GM21825 (cell line): ENCODE measurements at regions not wholly inside any gene's neighbourhood (a gene's known extent, or its start where the extent isn't known, plus 50 kb on each side); places are given as distances from the start of the nearest gene placed in this dataset.

Source experiments
- ATAC-seq: cut with Tn5 transposase; IDR thresholded peaks from one replicate; pipeline ENCODE4 v1.9.1; 2021; ENCODE audit warnings: mild to moderate bottlenecking, moderate library complexity; ENCODE audit not compliant: unreplicated experiment

DNA sequence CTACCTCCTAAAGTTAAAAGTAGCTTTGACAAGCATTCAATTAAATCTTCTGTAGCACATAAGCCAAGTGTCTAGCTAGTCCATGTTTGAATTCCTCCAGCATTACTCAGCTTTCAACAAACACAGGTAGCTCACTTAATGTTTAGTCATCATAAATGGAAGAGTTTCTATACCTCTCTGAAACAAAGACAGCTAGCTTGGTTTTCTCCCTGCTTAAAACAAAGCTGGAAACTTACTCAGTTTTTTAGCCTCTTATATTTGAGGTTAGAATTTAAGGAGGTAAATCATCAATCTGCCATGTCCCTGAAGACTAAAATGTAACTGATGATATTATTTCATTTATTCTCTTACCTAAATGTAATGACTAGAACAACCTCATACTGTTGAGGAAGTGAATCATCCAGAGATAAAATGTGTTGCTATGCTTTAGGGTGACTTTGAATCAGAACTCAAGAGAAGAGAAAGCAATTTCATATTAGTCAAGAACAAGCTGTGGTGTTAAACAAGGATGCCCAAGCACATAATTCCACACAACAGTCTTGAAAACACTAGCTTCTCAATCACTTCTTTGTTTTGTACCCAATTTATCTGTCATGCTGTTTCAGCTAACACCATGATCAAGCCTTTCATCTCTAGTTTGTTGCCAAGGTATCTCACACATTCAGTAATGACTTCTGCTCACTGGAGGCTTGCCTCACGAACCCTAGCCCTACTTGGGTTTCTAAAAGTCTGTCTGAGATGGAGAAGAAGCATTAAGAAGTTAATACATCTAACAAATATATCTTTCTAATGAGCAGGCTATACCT is 251.9 kb downstream of the EPM2A start:
- ATAC-seq = no peak

DNA sequence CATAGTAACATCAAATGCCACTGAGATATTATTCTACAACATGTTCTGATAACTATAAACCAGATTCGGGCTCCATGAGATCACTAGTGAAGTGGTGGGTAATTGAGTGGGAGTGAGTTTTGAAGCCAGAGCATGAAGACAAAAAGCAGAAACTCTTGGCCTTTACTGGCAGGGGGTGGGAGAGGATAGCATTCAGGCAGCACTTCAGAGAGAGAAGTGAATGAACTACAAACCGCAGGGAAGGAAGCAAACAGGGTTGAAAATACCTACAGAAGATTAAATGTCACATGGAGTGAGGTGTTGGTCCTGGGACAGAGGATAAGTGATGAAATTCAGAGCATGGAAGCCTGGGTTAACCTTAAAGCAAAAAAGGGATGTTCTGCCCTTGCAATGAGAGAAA is 250.0 kb downstream of the EPM2A start:
- ATAC-seq = no peak

- no peak for ATAC-seq
Measured at GRCh38 chr6:145486306-145486705, 249.0 kb downstream of the EPM2A start.

DNA sequence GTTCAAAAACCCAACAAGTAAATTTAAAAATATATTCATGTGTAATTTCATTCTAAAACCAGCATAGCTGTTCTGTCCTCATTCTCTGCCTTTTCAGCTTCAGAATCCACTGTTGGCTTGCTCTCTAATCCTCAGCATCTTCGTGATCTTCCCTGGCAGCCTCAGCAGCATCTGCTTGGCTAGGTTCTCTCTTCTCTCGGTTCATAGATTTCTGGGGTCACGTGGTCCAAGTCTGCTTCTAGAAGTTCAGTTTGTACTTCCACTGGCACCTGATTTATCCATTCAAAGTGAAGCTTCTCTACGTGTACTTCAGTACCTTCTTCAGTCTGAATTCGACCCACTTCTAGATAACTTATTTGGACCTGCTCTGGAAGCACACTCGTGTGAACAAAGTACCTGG is 245.7 kb downstream of the EPM2A start:
- ATAC-seq = no peak

DNA sequence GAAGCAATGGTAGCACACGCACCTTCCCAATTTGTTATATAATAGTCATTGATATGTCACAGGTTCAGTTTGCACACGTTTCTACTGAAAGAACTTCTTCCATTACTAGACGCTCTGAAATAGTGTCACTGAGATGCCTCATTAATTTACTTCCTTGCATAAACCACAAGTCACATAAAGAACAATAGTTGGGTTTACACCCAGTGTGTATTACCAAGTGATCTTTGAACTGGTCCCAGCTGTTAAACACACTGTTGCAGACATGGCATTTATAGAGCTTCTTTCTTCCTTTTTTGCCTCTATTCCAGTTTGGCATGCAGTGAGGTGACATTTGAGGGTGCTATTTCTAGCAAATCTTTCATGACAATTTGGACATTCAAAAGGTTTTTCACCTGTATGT is 245.3 kb downstream of the EPM2A start:
- ATAC-seq = no peak

DNA sequence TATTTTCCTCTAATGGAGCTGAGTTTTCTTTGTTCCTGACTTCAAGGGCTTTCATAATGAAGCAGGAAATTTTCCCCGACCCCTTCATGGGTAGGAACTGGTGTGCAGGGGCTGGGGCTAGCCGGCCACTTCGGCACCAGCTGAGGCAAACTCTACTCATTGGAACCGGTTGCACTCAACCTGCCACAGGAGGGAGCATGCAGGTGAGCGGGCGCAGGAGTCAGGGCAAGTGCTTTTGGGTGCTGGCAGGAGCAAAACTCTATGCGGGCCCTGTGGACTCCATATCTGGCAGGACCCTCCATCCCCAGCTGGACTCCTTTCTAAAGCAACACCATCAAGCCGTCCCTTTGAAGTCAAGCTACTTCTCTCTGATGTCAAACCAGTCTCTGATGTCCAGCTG is 244.2 kb downstream of the EPM2A start:
- no peak for ATAC-seq

DNA sequence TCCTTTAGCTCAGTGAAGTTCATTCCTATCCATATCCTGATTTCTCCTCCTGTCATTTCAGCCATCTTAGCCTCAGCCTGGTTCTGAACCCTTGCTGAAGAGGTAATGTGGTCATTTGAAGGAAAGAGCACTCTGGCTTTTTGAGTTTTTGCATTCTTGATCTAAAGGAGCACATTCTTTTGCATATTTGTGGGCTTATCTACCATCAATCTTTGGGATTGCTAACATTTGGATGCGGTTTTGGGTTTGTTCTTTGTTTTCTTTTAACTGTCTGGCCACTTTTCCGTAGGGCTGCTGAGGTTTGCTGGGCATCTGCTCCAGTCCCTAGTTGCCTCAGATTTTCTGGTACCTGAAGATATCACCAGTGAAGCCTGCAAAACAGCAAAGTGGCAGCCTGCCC is 238.3 kb downstream of the EPM2A start:
- no peak for ATAC-seq

DNA sequence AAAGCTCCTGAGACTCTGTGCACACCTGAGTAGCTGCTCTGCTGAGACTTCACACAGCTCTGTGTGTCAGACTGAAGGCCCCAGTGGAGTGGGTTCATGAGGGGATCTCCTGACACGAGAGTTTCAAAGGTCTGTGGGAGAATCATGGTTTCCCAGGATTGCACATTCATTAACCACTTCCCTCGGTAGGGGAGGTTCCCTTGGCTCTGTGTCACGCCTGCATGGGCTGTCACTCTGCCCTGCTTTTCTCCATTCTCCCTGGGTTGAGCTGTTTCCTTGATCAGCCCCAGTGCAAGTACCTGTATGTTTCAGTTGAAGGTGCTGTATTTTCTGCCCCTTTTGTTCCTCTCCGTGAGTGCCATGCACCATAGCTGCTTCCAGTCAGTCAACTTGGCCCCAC is 236.9 kb downstream of the EPM2A start:
- no peak for ATAC-seq

DNA sequence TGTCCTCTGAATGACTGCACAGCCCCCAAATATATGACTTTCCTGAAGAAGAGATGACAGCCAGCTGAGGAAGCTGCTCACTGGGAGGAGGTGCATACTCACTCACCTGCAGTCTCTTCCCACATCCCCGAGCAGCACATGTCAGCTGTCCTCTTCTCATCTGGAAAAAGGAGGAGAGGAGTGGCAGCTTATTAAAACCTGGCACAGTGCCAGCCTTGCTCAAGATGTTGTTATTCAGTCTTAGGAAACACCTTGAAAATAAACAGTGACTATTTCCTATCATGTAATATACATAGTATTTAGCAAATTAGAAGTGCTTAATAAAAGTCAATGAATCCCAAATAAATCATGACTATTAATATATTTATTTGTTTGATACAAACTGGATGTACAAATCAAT is 232.9 kb downstream of the EPM2A start:
- ATAC-seq = no peak

DNA sequence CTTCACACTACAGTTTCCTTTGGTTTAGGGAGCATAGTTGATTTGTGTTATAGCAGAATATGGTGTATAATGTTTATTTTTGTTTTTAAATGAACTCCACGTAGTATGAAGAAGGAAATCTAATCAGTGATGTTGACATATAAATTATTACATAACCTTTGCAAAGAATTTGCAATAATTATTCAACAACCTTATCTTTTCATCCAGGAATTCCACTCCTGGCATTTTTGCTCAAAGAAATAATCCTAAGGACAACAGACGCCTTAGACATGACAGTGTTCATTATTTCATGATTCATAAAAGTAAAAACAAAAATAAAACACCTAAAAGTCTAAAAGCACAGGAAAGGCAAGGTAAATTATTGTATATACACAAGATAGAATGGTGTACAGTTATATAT is 229.2 kb downstream of the EPM2A start:
- ATAC-seq = no peak

- no peak for ATAC-seq
Measured at GRCh38 chr6:145506565-145506964, 228.8 kb downstream of the EPM2A start.

DNA sequence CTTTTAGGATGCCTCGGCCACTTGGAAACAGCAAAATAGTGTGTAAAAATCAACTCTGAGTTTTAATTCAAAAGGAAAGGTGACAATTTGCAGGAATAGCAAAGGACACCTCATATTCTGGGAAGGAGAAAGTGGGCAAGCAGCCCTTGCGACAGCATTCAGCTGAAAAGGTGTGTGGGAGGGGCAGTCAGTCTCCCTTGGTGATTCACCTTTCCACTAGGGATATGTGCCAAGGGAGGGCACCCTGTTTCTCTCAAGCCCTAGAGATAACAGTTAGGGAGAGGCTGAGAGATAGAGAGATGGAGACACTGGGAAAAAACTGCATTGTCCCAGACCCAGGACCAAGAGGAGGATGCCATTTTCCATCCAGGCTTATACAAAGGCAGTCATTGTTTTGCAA is 228.1 kb downstream of the EPM2A start:
- ATAC-seq = no peak

- ATAC-seq = no peak
Measured at GRCh38 chr6:145508107-145508506, 227.2 kb downstream of the EPM2A start.

- ATAC-seq = no peak
Measured at GRCh38 chr6:145517492-145517891, 217.8 kb downstream of the EPM2A start.

- no peak for ATAC-seq
Measured at GRCh38 chr6:145525038-145525437, 210.3 kb downstream of the EPM2A start.

DNA sequence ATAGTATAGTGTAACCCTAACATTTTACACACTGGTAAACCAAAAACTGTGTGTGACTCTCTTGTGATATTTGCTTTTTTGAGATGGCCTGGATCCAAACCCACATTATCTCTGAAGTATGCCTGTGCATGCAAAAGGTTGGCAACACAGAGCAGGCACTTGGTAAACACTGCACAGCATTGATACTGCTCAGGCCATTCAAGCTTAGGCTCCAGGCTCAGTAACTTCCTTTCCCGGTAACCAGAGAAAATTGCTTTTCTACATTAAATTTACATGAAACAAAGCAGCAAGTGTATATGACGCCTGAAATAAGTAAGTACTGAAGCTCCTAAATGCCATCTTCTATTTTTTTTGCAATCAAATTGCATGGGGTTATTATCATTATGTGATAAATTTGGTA is 205.7 kb downstream of the EPM2A start:
- ATAC-seq = no peak

DNA sequence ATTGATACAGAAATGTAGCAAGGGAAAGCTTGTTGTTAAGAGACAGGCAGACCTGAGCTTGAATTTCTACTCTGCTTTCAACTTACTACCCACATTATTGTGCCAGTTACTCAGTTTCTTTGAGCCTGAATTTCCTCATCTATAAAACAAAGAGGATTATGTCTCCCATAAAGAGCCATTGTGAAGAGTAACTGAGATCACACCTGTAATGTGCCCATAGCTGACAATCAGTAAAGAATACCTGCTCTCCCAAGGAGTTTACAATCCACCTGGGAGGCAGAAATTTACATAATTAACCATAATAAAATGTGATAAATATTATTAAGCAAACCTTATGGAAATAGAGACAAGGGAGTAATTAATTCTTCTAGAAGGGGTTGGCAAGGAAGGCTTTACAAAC is 204.9 kb downstream of the EPM2A start:
- no peak for ATAC-seq

DNA sequence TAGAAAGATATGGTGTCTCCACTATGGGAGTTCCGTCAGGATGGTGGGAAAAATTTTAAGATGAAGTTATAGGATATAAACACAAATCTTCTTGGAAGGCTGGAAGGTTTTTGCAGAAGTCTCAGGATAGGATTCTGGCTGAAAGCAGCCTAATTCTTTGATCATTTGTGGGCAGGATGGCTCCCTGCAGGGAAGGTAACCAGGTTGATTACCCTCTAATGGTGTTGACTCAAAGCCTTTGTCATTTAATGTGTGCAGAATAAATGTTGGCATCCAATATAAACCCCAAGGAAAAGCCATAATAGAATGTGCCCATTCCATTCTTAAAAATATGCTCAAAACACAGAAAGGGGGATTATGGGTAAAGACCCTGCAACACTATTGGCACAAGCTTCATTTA is 204.3 kb downstream of the EPM2A start:
- no peak for ATAC-seq

GRCh38 chr6:145531822-145532221 is 203.5 kb downstream of the EPM2A start:
- ATAC-seq = no peak

GRCh38 chr6:145532361-145532760 is 203.0 kb downstream of the EPM2A start:
- no peak for ATAC-seq

GRCh38 chr6:145534989-145535388 is 200.3 kb downstream of the EPM2A start:
- ATAC-seq = no peak

DNA sequence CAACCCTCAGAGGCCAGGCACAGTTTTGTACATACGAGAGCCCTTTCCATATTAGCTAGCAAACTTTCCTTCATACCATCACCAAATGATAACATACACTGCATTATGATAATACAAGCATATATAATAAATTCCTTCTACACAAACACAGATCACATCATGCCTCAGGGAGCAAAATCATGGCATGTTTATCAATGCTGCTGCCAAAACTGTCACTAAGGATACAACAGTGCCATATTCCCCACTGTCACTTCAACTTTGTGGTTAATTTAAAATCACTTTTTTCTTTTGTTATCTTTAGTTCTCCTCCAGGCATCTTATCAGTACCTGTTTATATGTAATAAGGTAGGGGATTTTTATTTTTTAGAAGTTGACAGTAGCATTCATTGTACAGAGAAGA is 196.3 kb downstream of the EPM2A start:
- ATAC-seq = no peak

GRCh38 chr6:145539831-145540230 is 195.5 kb downstream of the EPM2A start:
- ATAC-seq = no peak
